ENCODE measurements at regions not wholly inside any gene's neighbourhood (a gene's known extent, or its start where the extent isn't known, plus 50 kb on each side); places are given as distances from the start of the nearest gene placed in this dataset.

DNA sequence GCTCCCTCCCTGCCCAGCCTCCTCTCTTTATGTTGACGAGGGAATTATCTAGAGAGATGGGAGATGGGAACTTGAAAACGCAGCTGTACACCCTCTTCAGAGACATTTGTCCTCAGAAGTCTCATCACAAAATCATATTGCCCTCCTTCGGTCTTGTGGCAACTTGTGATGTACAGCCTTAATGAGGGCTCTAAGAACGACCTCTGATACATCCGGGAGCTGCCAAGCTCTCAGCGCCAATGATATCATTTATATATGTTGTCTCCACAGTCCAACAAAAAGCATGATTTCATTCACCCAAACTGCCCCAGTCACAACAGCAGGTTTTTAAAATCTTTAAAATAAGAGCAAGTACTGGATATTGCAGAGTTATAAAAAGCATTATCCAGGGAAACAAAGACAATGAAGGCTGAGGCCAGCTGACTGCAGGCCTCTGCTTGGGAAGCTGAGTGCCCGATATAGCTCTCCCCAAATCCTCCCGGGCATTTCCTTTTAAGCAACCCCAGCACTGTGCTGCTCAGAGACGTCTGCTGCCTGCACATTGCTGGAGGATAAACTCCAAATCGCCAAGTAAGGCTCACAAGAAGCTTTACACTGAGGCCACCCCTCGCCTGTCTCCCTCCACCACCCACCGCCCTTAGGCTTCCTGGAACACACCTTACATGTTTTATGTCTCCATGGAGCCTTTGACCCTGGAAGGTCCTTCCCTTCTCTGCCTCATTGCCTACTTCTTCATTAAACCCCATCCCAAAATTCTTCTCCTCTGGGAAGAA, 236.1 kb downstream of the C1orf94 start:
- H3K4me3 ChIP-seq (replicated peaks; ENCODE audit: insufficient read depth, low read length): no peak overlapping the region
- no peak overlapping the region for H3K27ac ChIP-seq (replicated peaks)
- DNase-seq (ENCODE audit: low read depth in 1 of 2, low spot score in 1 of 2): no peak
- H3K27me3 ChIP-seq (ENCODE audit: insufficient read depth, poor library complexity, severe bottlenecking): no peaks in the 10 kb centered on the region
- TF ChIP-seq POLR2AphosphoS5 (IDR thresholded peaks at IDR 0.05; ENCODE audit: low read depth): no peak
- no peak for TF ChIP-seq GABPA (IDR thresholded peaks at IDR 0.05; ENCODE audit: low read depth)
- TF ChIP-seq, protein P1, sequence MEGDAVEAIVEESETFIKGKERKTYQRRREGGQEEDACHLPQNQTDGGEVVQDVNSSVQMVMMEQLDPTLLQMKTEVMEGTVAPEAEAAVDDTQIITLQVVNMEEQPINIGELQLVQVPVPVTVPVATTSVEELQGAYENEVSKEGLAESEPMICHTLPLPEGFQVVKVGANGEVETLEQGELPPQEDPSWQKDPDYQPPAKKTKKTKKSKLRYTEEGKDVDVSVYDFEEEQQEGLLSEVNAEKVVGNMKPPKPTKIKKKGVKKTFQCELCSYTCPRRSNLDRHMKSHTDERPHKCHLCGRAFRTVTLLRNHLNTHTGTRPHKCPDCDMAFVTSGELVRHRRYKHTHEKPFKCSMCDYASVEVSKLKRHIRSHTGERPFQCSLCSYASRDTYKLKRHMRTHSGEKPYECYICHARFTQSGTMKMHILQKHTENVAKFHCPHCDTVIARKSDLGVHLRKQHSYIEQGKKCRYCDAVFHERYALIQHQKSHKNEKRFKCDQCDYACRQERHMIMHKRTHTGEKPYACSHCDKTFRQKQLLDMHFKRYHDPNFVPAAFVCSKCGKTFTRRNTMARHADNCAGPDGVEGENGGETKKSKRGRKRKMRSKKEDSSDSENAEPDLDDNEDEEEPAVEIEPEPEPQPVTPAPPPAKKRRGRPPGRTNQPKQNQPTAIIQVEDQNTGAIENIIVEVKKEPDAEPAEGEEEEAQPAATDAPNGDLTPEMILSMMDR (IDR thresholded peaks at IDR 0.05; ENCODE audit: insufficient read depth, low read length): no peak
- TF ChIP-seq, protein P2, sequence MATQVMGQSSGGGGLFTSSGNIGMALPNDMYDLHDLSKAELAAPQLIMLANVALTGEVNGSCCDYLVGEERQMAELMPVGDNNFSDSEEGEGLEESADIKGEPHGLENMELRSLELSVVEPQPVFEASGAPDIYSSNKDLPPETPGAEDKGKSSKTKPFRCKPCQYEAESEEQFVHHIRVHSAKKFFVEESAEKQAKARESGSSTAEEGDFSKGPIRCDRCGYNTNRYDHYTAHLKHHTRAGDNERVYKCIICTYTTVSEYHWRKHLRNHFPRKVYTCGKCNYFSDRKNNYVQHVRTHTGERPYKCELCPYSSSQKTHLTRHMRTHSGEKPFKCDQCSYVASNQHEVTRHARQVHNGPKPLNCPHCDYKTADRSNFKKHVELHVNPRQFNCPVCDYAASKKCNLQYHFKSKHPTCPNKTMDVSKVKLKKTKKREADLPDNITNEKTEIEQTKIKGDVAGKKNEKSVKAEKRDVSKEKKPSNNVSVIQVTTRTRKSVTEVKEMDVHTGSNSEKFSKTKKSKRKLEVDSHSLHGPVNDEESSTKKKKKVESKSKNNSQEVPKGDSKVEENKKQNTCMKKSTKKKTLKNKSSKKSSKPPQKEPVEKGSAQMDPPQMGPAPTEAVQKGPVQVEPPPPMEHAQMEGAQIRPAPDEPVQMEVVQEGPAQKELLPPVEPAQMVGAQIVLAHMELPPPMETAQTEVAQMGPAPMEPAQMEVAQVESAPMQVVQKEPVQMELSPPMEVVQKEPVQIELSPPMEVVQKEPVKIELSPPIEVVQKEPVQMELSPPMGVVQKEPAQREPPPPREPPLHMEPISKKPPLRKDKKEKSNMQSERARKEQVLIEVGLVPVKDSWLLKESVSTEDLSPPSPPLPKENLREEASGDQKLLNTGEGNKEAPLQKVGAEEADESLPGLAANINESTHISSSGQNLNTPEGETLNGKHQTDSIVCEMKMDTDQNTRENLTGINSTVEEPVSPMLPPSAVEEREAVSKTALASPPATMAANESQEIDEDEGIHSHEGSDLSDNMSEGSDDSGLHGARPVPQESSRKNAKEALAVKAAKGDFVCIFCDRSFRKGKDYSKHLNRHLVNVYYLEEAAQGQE (IDR thresholded peaks at IDR 0.05; ENCODE audit: insufficient replicate concordance, low read depth): no peak
- TF ChIP-seq SPI1 (IDR thresholded peaks at IDR 0.05; ENCODE audit: borderline replicate concordance, low read depth): no peak

DNA sequence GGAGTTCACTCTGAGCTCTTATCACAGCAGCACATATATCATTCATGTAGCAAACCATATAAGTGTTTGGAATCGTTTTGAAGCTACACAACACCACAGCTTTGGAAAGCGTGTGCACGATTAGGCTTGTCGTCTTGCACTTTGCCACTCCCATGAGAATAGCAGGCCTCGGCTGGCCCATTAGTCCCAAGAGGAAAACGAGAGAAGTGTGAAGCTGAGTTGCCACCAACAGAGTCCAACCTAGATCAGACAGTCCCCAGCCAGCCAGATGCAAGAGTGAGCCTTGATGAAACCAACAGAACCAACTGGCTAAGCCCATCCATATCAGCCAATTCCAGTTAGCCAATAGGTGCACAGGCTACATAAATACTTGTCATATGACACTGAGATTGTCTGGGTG, 238.4 kb downstream of the C1orf94 start:
- TF ChIP-seq POLR2AphosphoS5 (IDR thresholded peaks at IDR 0.05; ENCODE audit: low read depth): no peak
- no peak for TF ChIP-seq SPI1 (IDR thresholded peaks at IDR 0.05; ENCODE audit: borderline replicate concordance, low read depth)
- no peak for TF ChIP-seq GABPA (IDR thresholded peaks at IDR 0.05; ENCODE audit: low read depth)
- TF ChIP-seq, protein P2 (IDR thresholded peaks at IDR 0.05; ENCODE audit: insufficient replicate concordance, low read depth): no peak
- TF ChIP-seq, protein P1 (IDR thresholded peaks at IDR 0.05; ENCODE audit: insufficient read depth, low read length): no peak
- DNase-seq (ENCODE audit: low read depth in 1 of 2, low spot score in 1 of 2): no peak
- H3K27ac ChIP-seq (replicated peaks): no peak overlapping the region

DNA sequence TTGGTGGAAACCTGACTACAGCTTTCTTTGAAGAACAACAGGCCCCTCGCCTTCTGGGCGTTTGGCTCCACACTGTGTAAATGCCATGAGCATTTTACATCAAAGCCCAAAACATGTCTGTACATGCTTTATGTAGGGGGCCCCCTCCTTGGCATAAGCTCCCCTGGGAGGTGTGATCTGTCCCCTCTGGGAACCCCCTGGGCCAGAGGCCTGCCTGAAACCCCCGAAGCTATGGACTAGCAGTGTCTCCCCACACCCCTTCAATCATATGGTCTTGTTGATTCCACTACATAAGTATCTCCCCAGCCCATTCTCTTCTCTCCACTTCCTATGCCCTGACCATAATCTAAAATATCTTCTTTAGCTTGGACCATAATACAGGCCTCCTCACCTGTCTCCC, 241.5 kb downstream of the C1orf94 start:
- Histone ChIP-seq H3K27me3 (ENCODE audit: insufficient read depth, poor library complexity, severe bottlenecking) (no peaks in the 10 kb centered on the region), H3K4me3 (replicated peaks; ENCODE audit: insufficient read depth, low read length) (no peak overlapping the region), H3K27ac (replicated peaks) (no peak overlapping the region)
- DNase-seq (ENCODE audit: low read depth in 1 of 2, low spot score in 1 of 2): no peak
- TF ChIP-seq GABPA (IDR thresholded peaks at IDR 0.05; ENCODE audit: low read depth) (no peak), POLR2AphosphoS5 (IDR thresholded peaks at IDR 0.05; ENCODE audit: low read depth) (no peak), SPI1 (IDR thresholded peaks at IDR 0.05; ENCODE audit: borderline replicate concordance, low read depth) (no peak)
- TF ChIP-seq, protein P1 (IDR thresholded peaks at IDR 0.05; ENCODE audit: insufficient read depth, low read length): no peak
- TF ChIP-seq, protein P2 (IDR thresholded peaks at IDR 0.05; ENCODE audit: insufficient replicate concordance, low read depth): no peak

More for the DNA sequence above, 238.4 kb downstream of the C1orf94 start:
- no peak overlapping the region for H3K4me3 ChIP-seq (replicated peaks; ENCODE audit: insufficient read depth, low read length)
- H3K27me3 ChIP-seq (ENCODE audit: insufficient read depth, poor library complexity, severe bottlenecking): no peaks in the 10 kb centered on the region

Data from HL-60 (cell line).